ENCODE measurements at regions not wholly inside any gene's neighbourhood (a gene's known extent, or its start where the extent isn't known, plus 50 kb on each side); places are given as distances from the start of the nearest gene placed in this dataset.

- DNase-seq: no peak
Measured at GRCh38 chr11:95717314-95717713, 72.3 kb downstream of the FAM76B start.

- no peak for DNase-seq
Measured at GRCh38 chr11:95716266-95716665, 73.3 kb downstream of the FAM76B start.

DNA sequence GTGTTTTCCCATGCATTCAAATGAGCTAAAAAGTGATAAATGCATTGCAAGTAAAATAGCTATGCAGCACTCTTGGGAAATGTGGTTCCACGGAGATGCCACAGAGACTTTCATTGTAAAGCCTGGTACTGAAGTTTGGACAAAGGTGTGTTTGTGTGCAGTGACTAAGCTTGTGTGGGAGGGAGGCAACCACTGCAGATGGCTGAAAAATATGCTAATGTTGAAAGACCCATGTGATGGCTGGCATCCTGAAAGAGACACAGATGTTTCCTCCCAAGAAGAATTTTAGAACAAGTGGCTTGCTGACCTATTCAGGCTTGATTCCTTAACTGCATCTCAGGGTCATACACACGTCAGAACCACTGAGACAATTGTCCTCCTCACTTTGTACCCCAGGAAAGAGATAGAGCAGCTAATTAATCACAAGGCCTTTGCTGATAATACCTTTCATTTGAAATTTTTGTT lies 73.8 kb downstream of the FAM76B start:
- peak; percentile 14 for DNase-seq

- no peak for DNase-seq
Measured at GRCh38 chr11:95714843-95715776, 74.5 kb downstream of the FAM76B start.

DNA sequence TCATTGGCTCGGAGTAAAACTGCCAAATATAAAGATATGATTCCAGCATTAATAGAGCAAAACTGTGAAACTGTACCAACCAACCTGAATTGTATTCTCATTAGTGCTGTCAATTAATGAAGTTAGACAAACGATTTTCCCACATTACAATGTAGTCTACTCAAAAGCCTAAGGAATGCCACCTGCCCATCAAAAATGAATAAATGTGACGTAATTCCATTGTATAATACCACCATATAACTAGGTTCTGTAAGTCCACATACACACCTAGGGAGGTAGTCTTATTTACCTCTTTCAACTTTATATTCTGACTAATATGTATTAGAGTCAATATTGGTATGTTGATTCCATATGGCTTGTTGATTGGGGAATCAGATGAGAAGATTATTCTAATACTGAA lies 76.2 kb downstream of the FAM76B start:
- no peak for DNase-seq

DNA sequence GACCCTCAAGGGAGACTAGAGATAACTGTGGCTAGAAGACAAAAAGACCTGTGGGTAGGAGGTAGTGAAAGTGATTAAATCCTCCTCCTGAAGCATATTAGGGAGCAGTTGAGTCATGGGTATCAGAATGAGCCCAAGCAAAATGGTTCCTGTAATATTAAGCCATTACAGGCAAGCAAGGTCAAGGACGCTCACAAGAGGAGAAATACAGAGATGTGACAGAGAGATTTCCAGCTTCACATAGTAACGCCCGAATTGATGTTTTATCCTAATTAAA lies 77.7 kb downstream of the FAM76B start:
- DNase-seq: no peak

DNA sequence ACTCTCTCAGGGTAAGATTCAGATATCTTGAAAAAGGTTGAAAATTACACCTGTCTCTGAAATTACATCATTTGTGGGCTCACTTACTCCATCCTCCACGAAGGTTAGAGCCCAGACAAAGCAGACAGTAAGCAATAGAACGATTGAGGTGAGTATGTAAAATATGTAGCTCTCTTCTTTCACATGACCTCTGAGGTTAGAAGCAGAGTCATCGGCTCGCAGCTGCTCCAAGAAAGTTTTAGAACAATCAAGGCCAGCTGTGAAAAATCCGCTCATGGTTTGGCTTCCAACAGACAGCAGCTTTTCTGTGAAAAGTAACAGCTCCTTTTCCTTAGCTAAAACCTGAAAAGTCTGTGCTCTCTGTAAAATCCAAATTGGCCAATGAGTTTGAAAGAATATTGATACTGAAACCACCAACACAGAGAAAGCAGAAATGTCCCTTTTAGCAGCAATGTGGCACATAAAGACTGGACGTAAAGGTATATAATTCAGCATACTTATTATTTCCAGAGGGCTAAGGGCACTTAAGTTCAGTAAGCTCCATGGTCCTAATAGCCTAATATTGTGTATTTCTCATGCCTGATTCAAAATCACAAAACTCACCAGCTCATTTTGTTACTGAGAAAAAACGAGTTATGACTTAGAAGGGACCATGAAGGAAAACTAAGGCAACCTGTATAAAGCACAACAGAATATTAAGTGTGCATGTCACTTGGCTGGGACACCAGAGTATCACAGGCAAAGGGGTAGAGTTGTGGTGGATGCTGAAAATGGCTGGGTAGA lies 78.2 kb downstream of the FAM76B start:
- DNase-seq: no peak

DNA sequence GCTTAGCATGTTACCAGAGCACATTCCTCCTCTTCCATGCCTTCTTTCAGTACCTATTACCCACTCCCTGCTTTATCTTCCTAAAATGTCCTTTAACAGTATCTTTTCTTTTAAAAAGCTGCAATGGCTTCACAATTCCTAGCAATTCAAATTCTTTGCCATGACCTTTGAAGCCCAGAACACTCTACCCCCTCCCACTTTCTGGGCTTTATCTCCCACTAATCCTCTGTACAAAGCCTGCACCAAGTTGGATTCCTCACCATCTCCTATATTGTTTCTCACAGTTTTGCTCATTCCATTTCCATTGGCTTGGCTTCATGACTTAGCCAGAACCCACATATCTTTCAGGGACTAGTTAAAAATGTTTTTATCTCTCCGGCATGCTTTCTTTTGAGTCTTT lies 80.9 kb downstream of the FAM76B start:
- no peak for DNase-seq

DNA sequence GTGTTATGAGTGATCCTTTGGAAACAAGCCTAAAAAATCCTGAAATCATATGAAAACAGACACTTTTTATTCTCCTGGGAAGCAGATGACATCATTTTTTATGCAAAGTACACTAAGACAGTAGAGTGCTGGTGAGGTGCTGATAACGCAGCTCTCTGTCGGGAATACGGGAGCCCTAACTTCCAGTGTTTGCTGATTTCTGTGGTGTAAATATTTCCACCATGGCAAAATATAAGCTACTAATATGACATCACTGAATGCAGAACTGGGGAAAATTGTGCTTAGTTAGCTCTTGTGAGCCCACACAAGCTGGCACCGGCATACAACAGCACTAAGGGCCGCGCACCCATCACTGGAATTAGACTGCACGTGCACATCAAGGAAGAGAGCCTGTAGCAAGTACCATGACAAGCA lies 82.6 kb downstream of the FAM76B start:
- no peak for DNase-seq

- DNase-seq: peak; percentile 75
Measured at GRCh38 chr11:95705485-95706124, 84.0 kb downstream of the FAM76B start.

GRCh38 chr11:95704865-95705264 lies 84.7 kb downstream of the FAM76B start:
- DNase-seq: no peak

DNA sequence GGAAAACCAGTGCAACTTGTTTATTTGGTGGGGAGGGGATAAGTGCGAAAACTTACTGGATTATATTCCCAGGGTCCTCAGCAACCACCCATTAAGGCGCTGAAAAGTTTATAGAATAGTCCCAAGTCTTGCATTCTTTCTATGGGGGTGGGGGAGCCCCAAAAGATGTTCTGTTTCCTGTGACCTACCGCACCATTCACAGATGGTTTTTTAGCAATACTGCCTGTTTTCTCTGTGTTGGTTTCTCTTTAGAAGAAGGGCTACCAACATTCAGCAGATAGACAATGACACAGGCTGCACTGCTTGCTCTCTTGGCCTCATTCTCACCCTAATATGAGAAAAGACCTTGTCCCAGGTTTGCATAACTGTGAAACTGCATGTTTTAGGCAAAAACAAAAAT lies 86.5 kb downstream of the FAM76B start:
- DNase-seq: no peak

DNA sequence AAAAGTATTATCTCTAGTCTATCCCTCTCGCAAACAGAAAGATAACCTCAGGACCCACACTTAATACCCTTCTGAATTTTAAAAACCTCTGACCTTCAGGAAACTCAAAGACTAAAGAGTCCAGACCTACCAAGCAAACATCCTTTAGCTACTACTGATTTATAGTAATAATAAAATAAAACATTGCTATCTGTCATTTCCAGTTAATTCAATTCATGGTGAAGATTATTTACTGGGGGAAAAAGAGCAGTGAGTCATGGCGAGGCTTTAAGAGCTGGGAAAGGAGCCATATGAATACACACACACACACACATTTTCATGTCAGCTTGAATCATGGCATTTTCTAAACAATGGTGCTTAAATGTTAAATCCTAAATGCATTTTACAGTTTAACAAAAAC lies 87.1 kb downstream of the FAM76B start:
- DNase-seq: no peak

DNA sequence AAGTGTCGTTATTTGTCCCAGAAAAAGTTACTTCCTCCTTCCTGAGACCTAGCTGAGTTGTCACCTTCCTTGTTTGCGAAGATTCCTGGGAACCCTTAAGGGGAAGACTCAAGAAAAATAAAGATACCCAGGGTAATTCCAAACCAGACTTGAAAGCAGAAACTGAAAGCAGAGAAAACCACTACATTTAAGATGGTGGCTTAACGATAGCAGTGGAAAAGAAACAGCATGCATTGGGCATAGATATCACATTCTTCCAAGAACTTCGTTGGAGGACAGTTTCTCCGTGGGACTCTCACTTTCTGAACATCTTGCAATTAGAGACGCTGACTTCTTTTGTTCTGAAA lies 89.1 kb downstream of the FAM76B start:
- no peak for DNase-seq

DNA sequence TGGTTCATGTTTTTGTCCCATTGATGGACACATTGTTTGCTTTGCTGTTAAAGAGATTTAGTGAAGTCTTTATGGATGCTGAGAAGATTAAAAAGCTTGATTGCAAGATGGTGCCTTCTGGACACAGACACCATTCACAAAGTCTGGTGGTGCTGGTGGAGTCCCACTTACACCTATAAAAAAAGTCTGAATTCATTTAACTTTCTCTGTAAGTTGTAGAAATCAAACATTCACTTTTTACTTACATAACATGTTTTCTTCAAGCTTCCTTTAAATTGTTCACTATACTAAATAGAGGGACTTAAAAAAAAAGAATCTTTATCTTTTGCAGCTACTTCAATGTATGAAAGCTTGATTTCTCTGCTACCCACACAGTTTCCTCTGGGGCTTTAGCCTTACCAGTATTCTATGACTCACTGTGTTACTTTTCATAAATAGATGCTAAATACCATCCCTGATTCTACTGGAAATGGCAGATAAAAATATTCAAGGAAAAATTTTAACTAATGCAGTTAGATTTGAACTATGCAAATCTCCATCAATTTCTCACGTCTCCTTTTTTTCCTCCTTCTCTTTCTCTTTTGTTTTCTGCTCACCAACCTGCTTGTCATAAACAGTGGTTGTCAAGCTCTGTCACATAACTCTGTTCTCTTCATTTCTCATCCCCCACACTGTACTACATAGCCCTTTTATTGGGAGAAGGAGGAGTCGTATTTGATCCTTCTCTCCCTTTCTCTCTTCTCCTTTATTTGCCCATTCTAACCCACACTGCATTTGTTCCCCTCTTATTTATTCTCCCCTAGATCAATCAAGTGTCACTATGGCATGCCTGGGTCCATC lies 89.7 kb downstream of the FAM76B start:
- no peak for DNase-seq

DNA sequence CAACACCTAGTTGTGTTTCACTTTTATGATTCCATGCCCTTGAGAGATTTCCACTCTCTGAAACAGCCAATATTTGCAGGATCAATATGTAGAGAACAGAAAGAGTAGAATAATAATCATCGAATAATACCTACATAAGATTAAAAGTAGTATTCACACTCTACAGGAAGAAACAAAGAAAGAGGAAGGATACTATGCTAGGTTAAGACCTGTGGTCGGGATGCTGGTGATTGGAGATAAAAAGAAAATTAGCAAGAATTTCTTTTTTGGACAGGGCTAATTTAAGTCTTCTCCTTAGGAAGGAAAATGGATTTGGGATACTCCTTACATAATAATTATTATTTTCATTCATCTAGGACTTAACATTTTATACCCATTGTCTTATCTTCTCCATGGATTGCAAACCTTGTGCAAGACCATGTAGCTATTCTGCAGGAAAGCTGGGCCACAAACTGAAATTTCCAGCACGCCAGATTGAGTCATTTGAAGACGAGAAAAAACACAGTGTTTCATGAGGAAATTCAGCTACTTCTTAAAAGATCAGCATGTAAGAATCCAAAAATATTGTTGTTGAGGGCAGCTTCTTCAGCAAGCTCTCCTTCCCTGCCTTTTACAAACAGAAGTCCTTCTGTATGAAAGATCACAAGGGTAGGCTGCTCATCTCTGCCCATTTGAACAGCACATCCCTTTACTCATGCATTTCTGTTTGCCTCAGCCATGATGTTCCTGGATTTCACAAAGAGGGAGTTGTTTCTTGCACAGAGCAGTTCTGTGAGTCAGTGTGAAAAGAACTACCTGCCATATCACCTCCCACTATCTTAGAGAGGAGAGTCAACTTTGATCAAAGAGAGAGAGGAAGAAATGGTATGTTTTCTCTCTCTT lies 90.7 kb downstream of the FAM76B start:
- DNase-seq: no peak

DNA sequence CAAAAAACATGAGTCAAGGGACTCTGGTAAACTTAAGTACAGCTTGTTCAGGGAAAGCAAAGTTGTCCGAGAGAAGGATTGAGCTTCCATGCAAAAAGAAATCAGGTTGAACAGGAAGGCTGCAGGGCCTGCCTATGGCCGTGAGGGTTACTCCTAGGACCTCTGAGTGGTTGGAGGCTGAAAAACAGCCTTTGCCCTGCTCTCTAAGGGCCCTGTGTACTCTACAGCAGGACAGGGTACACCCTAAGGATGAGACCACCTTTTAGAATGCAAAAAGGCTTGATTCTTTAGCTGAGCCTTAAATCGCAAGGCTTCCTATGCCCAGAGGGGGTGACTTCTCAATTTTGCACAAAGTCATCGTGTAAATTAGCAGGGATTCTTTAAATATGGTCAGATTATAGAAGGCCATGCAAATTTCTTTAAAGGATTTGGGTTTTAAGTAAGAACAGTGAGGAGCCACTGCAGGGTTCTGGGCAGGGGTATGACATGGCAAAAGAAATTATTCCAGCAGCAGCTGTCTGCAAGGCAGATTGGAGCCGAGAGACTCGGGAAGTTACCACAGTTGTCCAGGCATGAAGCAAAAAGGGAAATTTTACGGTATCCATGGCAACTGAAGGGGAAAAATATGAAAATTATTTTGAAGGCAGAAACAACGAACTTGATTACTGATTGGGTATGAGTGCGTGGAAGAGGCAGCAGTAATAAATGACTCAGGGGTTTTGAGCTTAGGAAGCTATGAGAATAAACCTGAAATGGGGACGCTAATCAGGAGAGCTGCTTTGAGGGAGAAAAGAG lies 91.8 kb downstream of the FAM76B start:
- no peak for DNase-seq

- DNase-seq: no peak
Measured at GRCh38 chr11:95695181-95695580, 94.4 kb downstream of the FAM76B start.

DNA sequence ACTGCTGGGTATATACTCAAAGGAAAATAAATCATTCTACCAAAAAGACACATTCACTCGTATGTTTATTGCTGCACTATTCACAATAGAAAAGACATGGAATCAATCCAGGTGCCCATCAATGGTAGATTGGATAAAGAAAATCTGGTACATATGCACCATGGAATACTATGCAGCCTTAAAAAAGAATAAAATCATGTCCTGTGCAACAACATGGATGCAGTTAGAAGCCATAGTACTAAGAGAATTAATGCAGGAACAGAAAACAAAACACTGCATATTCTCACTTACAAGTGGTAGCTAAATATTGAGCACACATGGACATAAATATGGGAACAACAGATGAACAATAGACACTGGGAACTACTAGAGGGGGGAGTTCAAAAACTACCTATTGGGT lies 96.3 kb downstream of the FAM76B start:
- DNase-seq: no peak

GRCh38 chr11:95692526-95693260 lies 96.9 kb downstream of the FAM76B start:
- DNase-seq: no peak
